GM23338 (cell line): ENCODE measurements at regions not wholly inside any gene's neighbourhood (a gene's known extent, or its start where the extent isn't known, plus 50 kb on each side); places are given as distances from the start of the nearest gene placed in this dataset.

Source experiments
- ATAC-seq: fragments of 200-7000 bp; cut with Tn5 transposase; 3 replicates; pipeline ENCODE4 v1.9.1; 2020
- DNase-seq: peaks from one replicate; pipeline ENCODE4 v3.0.0-alpha.2; 2015; ENCODE audit warnings: low spot score
- H2AFZ ChIP-seq: fragments of 200-600 bp; sonication (generic); 2 replicates; pipeline ENCODE4 v1.8.0; 2016; ENCODE audit warnings: antibody characterized with exemption, mild to moderate bottlenecking, moderate library complexity
- H3F3A ChIP-seq: fragments of 200-600 bp; sonication (generic); replicated peaks from 2 replicates; pipeline ENCODE4 v1.8.0; 2017; ENCODE audit warnings: antibody characterized with exemption, mixed run types, low read depth
- H3K27ac ChIP-seq: fragments of 200-600 bp; sonication (generic); 2 replicates; pipeline ENCODE4 v1.6.1; 2016; ENCODE audit warnings: low read depth
- H3K27me3 ChIP-seq: fragments of 200-600 bp; sonication (generic); 2 replicates; pipeline ENCODE4 v1.8.0; 2016; ENCODE audit warnings: mild to moderate bottlenecking, mixed run types, moderate library complexity; ENCODE audit not compliant: insufficient read depth
- H3K36me3 ChIP-seq: fragments of 200-600 bp; sonication (generic); 2 replicates; pipeline ENCODE4 v1.8.0; 2016; ENCODE audit warnings: mild to moderate bottlenecking; ENCODE audit not compliant: insufficient read depth
- H3K4me1 ChIP-seq: fragments of 200-600 bp; sonication (generic); 2 replicates; pipeline ENCODE4 v1.8.0; 2016; ENCODE audit warnings: mild to moderate bottlenecking, moderate library complexity; ENCODE audit not compliant: insufficient read depth
- H3K4me2 ChIP-seq: fragments of 200-600 bp; sonication (generic); 2 replicates; pipeline ENCODE4 v1.7.1; 2017; ENCODE audit warnings: mixed run types
- H3K4me3 ChIP-seq: fragments of 200-600 bp; sonication (generic); 2 replicates; pipeline ENCODE4 v1.6.1; 2016; ENCODE audit warnings: mixed run types
- H3K79me2 ChIP-seq: fragments of 200-600 bp; sonication (generic); replicated peaks from 2 replicates; pipeline ENCODE4 v1.8.0; 2017; ENCODE audit warnings: mild to moderate bottlenecking; ENCODE audit not compliant: insufficient read depth
- H3K9me2 ChIP-seq: fragments of 200-600 bp; sonication (generic); 2 replicates; pipeline ENCODE4 v1.8.0; 2017; ENCODE audit not compliant: insufficient read depth
- H4K20me1 ChIP-seq: fragments of 200-600 bp; sonication (generic); replicated peaks from 2 replicates; pipeline ENCODE4 v1.8.0; 2017; ENCODE audit warnings: mild to moderate bottlenecking; ENCODE audit not compliant: insufficient read depth
- H3K27ac Mint-ChIP-seq: 2 replicates; pipeline ENCODE4 v1.8.0; 2020; ENCODE audit warnings: inconsistent platforms, mild to moderate bottlenecking, moderate library complexity, mixed read lengths
- H3K27me3 Mint-ChIP-seq: 3 replicates; pipeline ENCODE4 v1.8.0; 2022; ENCODE audit warnings: low read depth, mild to moderate bottlenecking, moderate library complexity, mixed read lengths, inconsistent platforms; ENCODE audit not compliant: insufficient read depth, poor library complexity
- H3K36me3 Mint-ChIP-seq: 3 replicates; pipeline ENCODE4 v1.8.0; 2021; ENCODE audit warnings: low read depth, mild to moderate bottlenecking, inconsistent platforms, moderate library complexity, mixed read lengths
- H3K4me1 Mint-ChIP-seq: 3 replicates; pipeline ENCODE4 v1.8.0; 2020; ENCODE audit warnings: mild to moderate bottlenecking, inconsistent platforms, mixed read lengths
- H3K4me3 Mint-ChIP-seq: 3 replicates; pipeline ENCODE4 v1.8.0; 2021; ENCODE audit warnings: moderate library complexity, mild to moderate bottlenecking, inconsistent platforms, mixed read lengths
- H3K9me3 Mint-ChIP-seq: 3 replicates; pipeline ENCODE4 v1.8.0; 2020; ENCODE audit warnings: moderate library complexity, mild to moderate bottlenecking, inconsistent platforms, mixed read lengths
- CREB1 ChIP-seq: fragments of 250-450 bp; sonication (Bioruptor Pico); IDR thresholded peaks from 2 replicates; pipeline ENCODE4 v1.5.0; 2020; ENCODE audit warnings: low read depth, mild to moderate bottlenecking, moderate library complexity
- EZH2 ChIP-seq: fragments of 200-600 bp; sonication (generic); IDR thresholded peaks from one replicate; pipeline ENCODE4 v1.8.0; 2017; ENCODE audit warnings: antibody characterized with exemption, mild to moderate bottlenecking, low read depth; ENCODE audit not compliant: unreplicated experiment
- EZH2phosphoT487 ChIP-seq: fragments of 200-600 bp; sonication (generic); IDR thresholded peaks from one replicate; pipeline ENCODE4 v1.8.1; 2018; ENCODE audit warnings: antibody characterized with exemption; ENCODE audit not compliant: unreplicated experiment
- JUNB ChIP-seq: IDR thresholded peaks from one replicate; pipeline ENCODE4 v1.6.1; 2016; ENCODE audit warnings: antibody characterized with exemption; ENCODE audit not compliant: unreplicated experiment
- NANOG ChIP-seq: IDR thresholded peaks from 2 replicates; pipeline ENCODE4 v1.6.1; 2016; ENCODE audit warnings: antibody characterized with exemption, borderline replicate concordance
- POLR2AphosphoS5 ChIP-seq: IDR thresholded peaks from 2 replicates; pipeline ENCODE4 v1.6.1; 2016; ENCODE audit warnings: antibody characterized with exemption, low read depth
- STAT1 ChIP-seq: IDR thresholded peaks from one replicate; pipeline ENCODE4 v1.6.1; 2016; ENCODE audit warnings: antibody characterized with exemption; ENCODE audit not compliant: unreplicated experiment
- ZNF114 ChIP-seq: fragments of 250-450 bp; sonication (Bioruptor Pico); IDR thresholded peaks from 2 replicates; pipeline ENCODE4 v1.5.0; 2020; ENCODE audit warnings: mild to moderate bottlenecking, moderate library complexity
- ZNF331 ChIP-seq: fragments of 250-450 bp; sonication (Bioruptor Pico); IDR thresholded peaks from 2 replicates; pipeline ENCODE4 v1.5.0; 2020; ENCODE audit warnings: low read depth, mild to moderate bottlenecking, moderate library complexity
- TF ChIP-seq, protein P1 (sequence below): IDR thresholded peaks from 2 replicates; pipeline ENCODE4 v1.6.1; 2016; ENCODE audit warnings: antibody characterized with exemption
- TF ChIP-seq, protein P2 (sequence below): IDR thresholded peaks from one replicate; pipeline ENCODE4 v1.6.1; 2018; ENCODE audit warnings: antibody characterized with exemption; ENCODE audit not compliant: unreplicated experiment
- TF ChIP-seq, protein P3 (sequence below): fragments of 250-450 bp; sonication (Bioruptor Pico); IDR thresholded peaks from 2 replicates; pipeline ENCODE4 v1.5.0; 2020; ENCODE audit warnings: mild to moderate bottlenecking, moderate library complexity
- TF ChIP-seq, protein P4 (sequence below), 2 experiments: fragments of 200-600 bp in 1 of 2; sonication (generic) in 1 of 2; conservative IDR thresholded peaks; 2 replicates each; pipeline versions ENCODE4 v1.5.1 to v1.6.1; 2016 to 2017; ENCODE audit warnings: antibody characterized with exemption in 2 of 2, low read depth in 2 of 2, mild to moderate bottlenecking in 2 of 2, moderate library complexity in 1 of 2

- no peaks in the 10 kb centered on the region for H3K9me3 Mint-ChIP-seq
- ATAC-seq (no peak), DNase-seq (no peak)
- H3K36me3 Mint-ChIP-seq = no peaks in the 10 kb centered on the region
- no peak overlapping the region for H3K4me3 Mint-ChIP-seq
- no peaks in the 10 kb centered on the region for H3K27me3 Mint-ChIP-seq
- Histone ChIP-seq H3K27ac (no peak overlapping the region), H3K79me2 (no peaks in the 10 kb centered on the region), H3F3A (no peaks in the 10 kb centered on the region), H2AFZ (no peak overlapping the region), H3K4me3 (no peak overlapping the region), H4K20me1 (no peaks in the 10 kb centered on the region), H3K4me1 (no peaks in the 10 kb centered on the region), H3K27me3 (no peaks in the 10 kb centered on the region), H3K9me2 (no peaks in the 10 kb centered on the region), H3K4me2 (no peak overlapping the region), H3K36me3 (no peaks in the 10 kb centered on the region)
- no peak overlapping the region for H3K27ac Mint-ChIP-seq
- TF ChIP-seq ZNF331 (CRISPR knock-in tag) = no peak
- no peak for TF ChIP-seq NANOG
- no peak for TF ChIP-seq CREB1 (CRISPR knock-in tag)
- TF ChIP-seq, protein P1, sequence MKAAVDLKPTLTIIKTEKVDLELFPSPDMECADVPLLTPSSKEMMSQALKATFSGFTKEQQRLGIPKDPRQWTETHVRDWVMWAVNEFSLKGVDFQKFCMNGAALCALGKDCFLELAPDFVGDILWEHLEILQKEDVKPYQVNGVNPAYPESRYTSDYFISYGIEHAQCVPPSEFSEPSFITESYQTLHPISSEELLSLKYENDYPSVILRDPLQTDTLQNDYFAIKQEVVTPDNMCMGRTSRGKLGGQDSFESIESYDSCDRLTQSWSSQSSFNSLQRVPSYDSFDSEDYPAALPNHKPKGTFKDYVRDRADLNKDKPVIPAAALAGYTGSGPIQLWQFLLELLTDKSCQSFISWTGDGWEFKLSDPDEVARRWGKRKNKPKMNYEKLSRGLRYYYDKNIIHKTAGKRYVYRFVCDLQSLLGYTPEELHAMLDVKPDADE = no peak
- no peak for TF ChIP-seq ZNF114 (CRISPR knock-in tag)
- TF ChIP-seq, protein P2, sequence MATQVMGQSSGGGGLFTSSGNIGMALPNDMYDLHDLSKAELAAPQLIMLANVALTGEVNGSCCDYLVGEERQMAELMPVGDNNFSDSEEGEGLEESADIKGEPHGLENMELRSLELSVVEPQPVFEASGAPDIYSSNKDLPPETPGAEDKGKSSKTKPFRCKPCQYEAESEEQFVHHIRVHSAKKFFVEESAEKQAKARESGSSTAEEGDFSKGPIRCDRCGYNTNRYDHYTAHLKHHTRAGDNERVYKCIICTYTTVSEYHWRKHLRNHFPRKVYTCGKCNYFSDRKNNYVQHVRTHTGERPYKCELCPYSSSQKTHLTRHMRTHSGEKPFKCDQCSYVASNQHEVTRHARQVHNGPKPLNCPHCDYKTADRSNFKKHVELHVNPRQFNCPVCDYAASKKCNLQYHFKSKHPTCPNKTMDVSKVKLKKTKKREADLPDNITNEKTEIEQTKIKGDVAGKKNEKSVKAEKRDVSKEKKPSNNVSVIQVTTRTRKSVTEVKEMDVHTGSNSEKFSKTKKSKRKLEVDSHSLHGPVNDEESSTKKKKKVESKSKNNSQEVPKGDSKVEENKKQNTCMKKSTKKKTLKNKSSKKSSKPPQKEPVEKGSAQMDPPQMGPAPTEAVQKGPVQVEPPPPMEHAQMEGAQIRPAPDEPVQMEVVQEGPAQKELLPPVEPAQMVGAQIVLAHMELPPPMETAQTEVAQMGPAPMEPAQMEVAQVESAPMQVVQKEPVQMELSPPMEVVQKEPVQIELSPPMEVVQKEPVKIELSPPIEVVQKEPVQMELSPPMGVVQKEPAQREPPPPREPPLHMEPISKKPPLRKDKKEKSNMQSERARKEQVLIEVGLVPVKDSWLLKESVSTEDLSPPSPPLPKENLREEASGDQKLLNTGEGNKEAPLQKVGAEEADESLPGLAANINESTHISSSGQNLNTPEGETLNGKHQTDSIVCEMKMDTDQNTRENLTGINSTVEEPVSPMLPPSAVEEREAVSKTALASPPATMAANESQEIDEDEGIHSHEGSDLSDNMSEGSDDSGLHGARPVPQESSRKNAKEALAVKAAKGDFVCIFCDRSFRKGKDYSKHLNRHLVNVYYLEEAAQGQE = no peak
- TF ChIP-seq STAT1 = no peak
- TF ChIP-seq POLR2AphosphoS5 = no peak
- no peak for TF ChIP-seq JUNB
- TF ChIP-seq, protein P3, sequence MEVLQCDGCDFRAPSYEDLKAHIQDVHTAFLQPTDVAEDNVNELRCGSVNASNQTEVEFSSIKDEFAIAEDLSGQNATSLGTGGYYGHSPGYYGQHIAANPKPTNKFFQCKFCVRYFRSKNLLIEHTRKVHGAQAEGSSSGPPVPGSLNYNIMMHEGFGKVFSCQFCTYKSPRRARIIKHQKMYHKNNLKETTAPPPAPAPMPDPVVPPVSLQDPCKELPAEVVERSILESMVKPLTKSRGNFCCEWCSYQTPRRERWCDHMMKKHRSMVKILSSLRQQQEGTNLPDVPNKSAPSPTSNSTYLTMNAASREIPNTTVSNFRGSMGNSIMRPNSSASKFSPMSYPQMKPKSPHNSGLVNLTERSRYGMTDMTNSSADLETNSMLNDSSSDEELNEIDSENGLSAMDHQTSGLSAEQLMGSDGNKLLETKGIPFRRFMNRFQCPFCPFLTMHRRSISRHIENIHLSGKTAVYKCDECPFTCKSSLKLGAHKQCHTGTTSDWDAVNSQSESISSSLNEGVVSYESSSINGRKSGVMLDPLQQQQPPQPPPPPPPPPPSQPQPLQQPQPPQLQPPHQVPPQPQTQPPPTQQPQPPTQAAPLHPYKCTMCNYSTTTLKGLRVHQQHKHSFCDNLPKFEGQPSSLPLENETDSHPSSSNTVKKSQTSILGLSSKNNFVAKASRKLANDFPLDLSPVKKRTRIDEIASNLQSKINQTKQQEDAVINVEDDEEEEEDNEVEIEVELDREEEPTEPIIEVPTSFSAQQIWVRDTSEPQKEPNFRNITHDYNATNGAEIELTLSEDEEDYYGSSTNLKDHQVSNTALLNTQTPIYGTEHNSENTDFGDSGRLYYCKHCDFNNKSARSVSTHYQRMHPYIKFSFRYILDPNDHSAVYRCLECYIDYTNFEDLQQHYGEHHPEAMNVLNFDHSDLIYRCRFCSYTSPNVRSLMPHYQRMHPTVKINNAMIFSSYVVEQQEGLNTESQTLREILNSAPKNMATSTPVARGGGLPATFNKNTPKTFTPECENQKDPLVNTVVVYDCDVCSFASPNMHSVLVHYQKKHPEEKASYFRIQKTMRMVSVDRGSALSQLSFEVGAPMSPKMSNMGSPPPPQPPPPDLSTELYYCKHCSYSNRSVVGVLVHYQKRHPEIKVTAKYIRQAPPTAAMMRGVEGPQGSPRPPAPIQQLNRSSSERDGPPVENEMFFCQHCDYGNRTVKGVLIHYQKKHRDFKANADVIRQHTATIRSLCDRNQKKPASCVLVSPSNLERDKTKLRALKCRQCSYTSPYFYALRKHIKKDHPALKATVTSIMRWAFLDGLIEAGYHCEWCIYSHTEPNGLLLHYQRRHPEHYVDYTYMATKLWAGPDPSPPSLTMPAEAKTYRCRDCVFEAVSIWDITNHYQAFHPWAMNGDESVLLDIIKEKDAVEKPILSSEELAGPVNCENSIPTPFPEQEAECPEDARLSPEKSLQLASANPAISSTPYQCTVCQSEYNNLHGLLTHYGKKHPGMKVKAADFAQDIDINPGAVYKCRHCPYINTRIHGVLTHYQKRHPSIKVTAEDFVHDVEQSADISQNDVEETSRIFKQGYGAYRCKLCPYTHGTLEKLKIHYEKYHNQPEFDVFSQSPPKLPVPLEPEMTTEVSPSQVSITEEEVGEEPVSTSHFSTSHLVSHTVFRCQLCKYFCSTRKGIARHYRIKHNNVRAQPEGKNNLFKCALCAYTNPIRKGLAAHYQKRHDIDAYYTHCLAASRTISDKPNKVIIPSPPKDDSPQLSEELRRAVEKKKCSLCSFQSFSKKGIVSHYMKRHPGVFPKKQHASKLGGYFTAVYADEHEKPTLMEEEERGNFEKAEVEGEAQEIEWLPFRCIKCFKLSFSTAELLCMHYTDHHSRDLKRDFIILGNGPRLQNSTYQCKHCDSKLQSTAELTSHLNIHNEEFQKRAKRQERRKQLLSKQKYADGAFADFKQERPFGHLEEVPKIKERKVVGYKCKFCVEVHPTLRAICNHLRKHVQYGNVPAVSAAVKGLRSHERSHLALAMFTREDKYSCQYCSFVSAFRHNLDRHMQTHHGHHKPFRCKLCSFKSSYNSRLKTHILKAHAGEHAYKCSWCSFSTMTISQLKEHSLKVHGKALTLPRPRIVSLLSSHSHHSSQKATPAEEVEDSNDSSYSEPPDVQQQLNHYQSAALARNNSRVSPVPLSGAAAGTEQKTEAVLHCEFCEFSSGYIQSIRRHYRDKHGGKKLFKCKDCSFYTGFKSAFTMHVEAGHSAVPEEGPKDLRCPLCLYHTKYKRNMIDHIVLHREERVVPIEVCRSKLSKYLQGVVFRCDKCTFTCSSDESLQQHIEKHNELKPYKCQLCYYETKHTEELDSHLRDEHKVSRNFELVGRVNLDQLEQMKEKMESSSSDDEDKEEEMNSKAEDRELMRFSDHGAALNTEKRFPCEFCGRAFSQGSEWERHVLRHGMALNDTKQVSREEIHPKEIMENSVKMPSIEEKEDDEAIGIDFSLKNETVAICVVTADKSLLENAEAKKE (CRISPR knock-in tag) = no peak
- no peak for TF ChIP-seq EZH2phosphoT487
- TF ChIP-seq EZH2 = no peak
- TF ChIP-seq, protein P4, sequence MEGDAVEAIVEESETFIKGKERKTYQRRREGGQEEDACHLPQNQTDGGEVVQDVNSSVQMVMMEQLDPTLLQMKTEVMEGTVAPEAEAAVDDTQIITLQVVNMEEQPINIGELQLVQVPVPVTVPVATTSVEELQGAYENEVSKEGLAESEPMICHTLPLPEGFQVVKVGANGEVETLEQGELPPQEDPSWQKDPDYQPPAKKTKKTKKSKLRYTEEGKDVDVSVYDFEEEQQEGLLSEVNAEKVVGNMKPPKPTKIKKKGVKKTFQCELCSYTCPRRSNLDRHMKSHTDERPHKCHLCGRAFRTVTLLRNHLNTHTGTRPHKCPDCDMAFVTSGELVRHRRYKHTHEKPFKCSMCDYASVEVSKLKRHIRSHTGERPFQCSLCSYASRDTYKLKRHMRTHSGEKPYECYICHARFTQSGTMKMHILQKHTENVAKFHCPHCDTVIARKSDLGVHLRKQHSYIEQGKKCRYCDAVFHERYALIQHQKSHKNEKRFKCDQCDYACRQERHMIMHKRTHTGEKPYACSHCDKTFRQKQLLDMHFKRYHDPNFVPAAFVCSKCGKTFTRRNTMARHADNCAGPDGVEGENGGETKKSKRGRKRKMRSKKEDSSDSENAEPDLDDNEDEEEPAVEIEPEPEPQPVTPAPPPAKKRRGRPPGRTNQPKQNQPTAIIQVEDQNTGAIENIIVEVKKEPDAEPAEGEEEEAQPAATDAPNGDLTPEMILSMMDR (conservative IDR thresholded peaks at IDR 0.05; ENCODE audit: low read depth in 2 of 2) = no peak
- no peaks in the 10 kb centered on the region for H3K4me1 Mint-ChIP-seq
Measured at GRCh38 chr20:6469695-6470094, 297.8 kb upstream of the BMP2 start.
